Trophoblast cell (in vitro differentiated cells and primary cell): ENCODE measurements at regions not wholly inside any gene's neighbourhood (a gene's known extent, or its start where the extent isn't known, plus 50 kb on each side); places are given as distances from the start of the nearest gene placed in this dataset.

ENCODE experiments used
- DNase-seq, 2 donors: peaks; one replicate each; pipeline ENCODE4 v3.0.0-alpha.2; 2016
- H2AFZ ChIP-seq: 2 replicates; pipeline ENCODE4 v1.6.1; 2013; ENCODE audit warnings: low read length, moderate library complexity, mild to moderate bottlenecking; ENCODE audit not compliant: insufficient read depth, poor library complexity
- H2AK5ac ChIP-seq: 2 replicates; pipeline ENCODE4 v1.6.1; 2013; ENCODE audit warnings: mild to moderate bottlenecking, low read length
- H2BK120ac ChIP-seq: 2 replicates; pipeline ENCODE4 v1.6.1; 2013; ENCODE audit warnings: low read length, mild to moderate bottlenecking, moderate library complexity; ENCODE audit not compliant: insufficient read depth, poor library complexity
- H2BK12ac ChIP-seq: 2 replicates; pipeline ENCODE4 v1.6.1; 2013; ENCODE audit warnings: mild to moderate bottlenecking, low read length, moderate library complexity
- H2BK5ac ChIP-seq: 2 replicates; pipeline ENCODE4 v1.6.1; 2013; ENCODE audit warnings: low read length, low read depth, moderate library complexity, mild to moderate bottlenecking; ENCODE audit not compliant: poor library complexity
- H3K14ac ChIP-seq: 2 replicates; pipeline ENCODE4 v1.6.1; 2013; ENCODE audit warnings: mild to moderate bottlenecking, low read length
- H3K18ac ChIP-seq: 2 replicates; pipeline ENCODE4 v1.6.1; 2013; ENCODE audit warnings: mild to moderate bottlenecking, low read length
- H3K23ac ChIP-seq: 2 replicates; pipeline ENCODE4 v1.6.1; 2013; ENCODE audit warnings: low read length
- H3K27ac ChIP-seq: 2 replicates; pipeline ENCODE4 v1.5.1; 2013; ENCODE audit warnings: low read depth, mild to moderate bottlenecking, inconsistent platforms, low read length, moderate library complexity
- H3K27me3 ChIP-seq: 2 replicates; pipeline ENCODE4 v1.6.1; 2013; ENCODE audit warnings: inconsistent platforms, mild to moderate bottlenecking, low read length, moderate library complexity; ENCODE audit not compliant: insufficient read depth
- H3K36me3 ChIP-seq, 2 experiments: 1 replicate in 1 of 2; 2 replicates in 1 of 2; pipeline ENCODE4 v1.6.1; 2013; ENCODE audit warnings: low read length in 2 of 2, mild to moderate bottlenecking in 2 of 2, moderate library complexity in 1 of 2; ENCODE audit not compliant: insufficient read depth in 2 of 2, control insufficient read depth in 1 of 2
- H3K4ac ChIP-seq: 2 replicates; pipeline ENCODE4 v1.6.1; 2013; ENCODE audit warnings: low read depth, mild to moderate bottlenecking, low read length, moderate library complexity
- H3K4me1 ChIP-seq, 2 experiments: 1 replicate in 1 of 2; 2 replicates in 1 of 2; pipeline ENCODE4 v1.6.1; 2013; ENCODE audit warnings: low read length in 2 of 2, mild to moderate bottlenecking in 2 of 2, moderate library complexity in 1 of 2; ENCODE audit not compliant: insufficient read depth in 2 of 2, control insufficient read depth in 1 of 2
- H3K4me2 ChIP-seq: 2 replicates; pipeline ENCODE4 v1.6.1; 2013; ENCODE audit warnings: inconsistent platforms, mild to moderate bottlenecking, low read length, moderate library complexity
- H3K4me3 ChIP-seq: 2 replicates; pipeline ENCODE4 v1.5.1; 2013; ENCODE audit warnings: mild to moderate bottlenecking, low read depth, low read length, inconsistent platforms
- H3K79me1 ChIP-seq: one replicate; pipeline ENCODE4 v1.6.1; 2013; ENCODE audit warnings: low read length
- H3K79me2 ChIP-seq: 2 replicates; pipeline ENCODE4 v1.6.1; 2013; ENCODE audit warnings: low read length, mild to moderate bottlenecking; ENCODE audit not compliant: control insufficient read depth, insufficient read depth, poor library complexity
- H3K9ac ChIP-seq: 2 replicates; pipeline ENCODE4 v1.6.1; 2013; ENCODE audit warnings: mild to moderate bottlenecking, low read length
- H3K9me3 ChIP-seq: 2 replicates; pipeline ENCODE4 v1.6.1; 2013; ENCODE audit warnings: low read depth, mild to moderate bottlenecking, control low read depth, inconsistent platforms, low read length; ENCODE audit not compliant: insufficient read depth
- H4K12ac ChIP-seq: 2 replicates; pipeline ENCODE4 v1.6.1; 2013; ENCODE audit warnings: low read depth, mild to moderate bottlenecking, low read length, moderate library complexity
- H4K8ac ChIP-seq: 2 replicates; pipeline ENCODE4 v1.6.1; 2013; ENCODE audit warnings: low read depth, mild to moderate bottlenecking, low read length, moderate library complexity
- H4K91ac ChIP-seq: one replicate; pipeline ENCODE4 v1.6.1; 2013; ENCODE audit warnings: low read depth, mild to moderate bottlenecking, low read length, moderate library complexity
- WGBS: extraction: QIAGEN DNeasy Blood & Tissue Kit; methylation state at CpG from one replicate; pipeline ENCODE4 v1.1.7; 2013; ENCODE audit warnings: missing lambda C conversion rate; ENCODE audit not compliant: insufficient read length, insufficient coverage; ENCODE audit errors: extremely low coverage; 5-methylcytosine and 5-hydroxymethylcytosine counted together

DNA sequence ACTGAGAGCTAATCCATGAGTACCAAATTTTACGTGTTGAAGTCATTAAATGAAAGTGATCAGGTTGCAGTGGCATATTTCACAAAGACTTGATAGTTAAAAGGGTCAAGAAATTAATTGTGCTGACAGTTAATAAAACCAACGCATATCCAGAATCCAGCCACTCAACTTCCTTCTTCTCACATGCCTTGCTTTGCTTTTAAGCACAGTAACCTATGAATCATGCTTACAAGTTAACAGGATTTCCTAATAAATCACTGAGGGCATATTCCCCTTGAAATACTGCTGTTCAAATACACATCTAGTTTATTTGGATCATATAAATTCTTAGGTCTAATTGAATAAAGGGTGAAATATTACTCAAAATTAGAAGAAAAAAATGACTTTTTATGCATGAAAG lies 801.5 kb upstream of the EPHA6 start:
- H3K27ac ChIP-seq: no peak overlapping the region
- no peak overlapping the region for H3K18ac ChIP-seq
- no peak overlapping the region for H4K8ac ChIP-seq
- H3K14ac ChIP-seq: no peak overlapping the region
- no peak overlapping the region for H2AK5ac ChIP-seq
- H3K4me3 ChIP-seq: no peak overlapping the region
- H4K12ac ChIP-seq: no peak overlapping the region
- H3K27me3 ChIP-seq: no peaks in the 10 kb centered on the region
- no peaks in the 10 kb centered on the region for H3K79me1 ChIP-seq
- no peaks in the 10 kb centered on the region for H3K79me2 ChIP-seq
- H3K4me1 ChIP-seq: no peaks in the 10 kb centered on the region
- no peak overlapping the region for H2AFZ ChIP-seq
- DNase-seq: no peak
- H2BK120ac ChIP-seq: no peak overlapping the region
- no peak overlapping the region for H3K4ac ChIP-seq
- H4K91ac ChIP-seq: no peak overlapping the region
- no peak overlapping the region for H3K9ac ChIP-seq
- H2BK5ac ChIP-seq: no peak overlapping the region
- WGBS: no CpG with 5 or more reads among the region's 2 CpGs
- no peak overlapping the region for H3K23ac ChIP-seq
- H3K36me3 ChIP-seq: no peaks in the 10 kb centered on the region
- H3K9me3 ChIP-seq: no peaks in the 10 kb centered on the region
- H2BK12ac ChIP-seq: no peak overlapping the region
- H3K4me2 ChIP-seq: no peak overlapping the region

GRCh38 chr3:96017556-96017955 lies 796.8 kb upstream of the EPHA6 start:
- H3K79me2 ChIP-seq: no peaks in the 10 kb centered on the region
- no peak overlapping the region for H2BK12ac ChIP-seq
- no peak overlapping the region for H2AFZ ChIP-seq
- no peak overlapping the region for H2BK120ac ChIP-seq
- H2AK5ac ChIP-seq: no peak overlapping the region
- H3K9ac ChIP-seq: no peak overlapping the region
- no peak overlapping the region for H4K12ac ChIP-seq
- no peak overlapping the region for H2BK5ac ChIP-seq
- H3K14ac ChIP-seq: no peak overlapping the region
- no peaks in the 10 kb centered on the region for H3K4me1 ChIP-seq
- H3K4me3 ChIP-seq: no peak overlapping the region
- no peak overlapping the region for H3K18ac ChIP-seq
- no peak overlapping the region for H3K4ac ChIP-seq
- WGBS: no CpG with 5 or more reads among the region's 3 CpGs
- H3K23ac ChIP-seq: no peak overlapping the region
- H3K27ac ChIP-seq: no peak overlapping the region
- DNase-seq: no peak
- no peaks in the 10 kb centered on the region for H3K79me1 ChIP-seq
- H3K9me3 ChIP-seq: no peaks in the 10 kb centered on the region
- no peaks in the 10 kb centered on the region for H3K36me3 ChIP-seq
- H3K27me3 ChIP-seq: no peaks in the 10 kb centered on the region
- H4K91ac ChIP-seq: no peak overlapping the region
- H3K4me2 ChIP-seq: no peak overlapping the region
- no peak overlapping the region for H4K8ac ChIP-seq

- H3K9me3 ChIP-seq: no peaks in the 10 kb centered on the region
- H3K27ac ChIP-seq: no peak overlapping the region
- no peak overlapping the region for H2BK12ac ChIP-seq
- H3K9ac ChIP-seq: no peak overlapping the region
- no peaks in the 10 kb centered on the region for H3K4me1 ChIP-seq
- H3K79me1 ChIP-seq: no peaks in the 10 kb centered on the region
- no CpG with 5 or more reads among the region's 2 CpGs for WGBS
- no peak overlapping the region for H3K14ac ChIP-seq
- H2BK5ac ChIP-seq: no peak overlapping the region
- H2AK5ac ChIP-seq: no peak overlapping the region
- H4K12ac ChIP-seq: no peak overlapping the region
- H3K36me3 ChIP-seq: no peaks in the 10 kb centered on the region
- H3K23ac ChIP-seq: no peak overlapping the region
- no peak overlapping the region for H4K91ac ChIP-seq
- H2AFZ ChIP-seq: no peak overlapping the region
- no peak overlapping the region for H3K4me2 ChIP-seq
- H3K18ac ChIP-seq: no peak overlapping the region
- no peak overlapping the region for H3K4ac ChIP-seq
- H2BK120ac ChIP-seq: no peak overlapping the region
- H3K27me3 ChIP-seq: no peaks in the 10 kb centered on the region
- H4K8ac ChIP-seq: no peak overlapping the region
- no peak for DNase-seq
- H3K4me3 ChIP-seq: no peak overlapping the region
- H3K79me2 ChIP-seq: no peaks in the 10 kb centered on the region
These were observed 791.7 kb upstream of the EPHA6 start for GRCh38 chr3:96022676-96023075.

GRCh38 chr3:96027718-96028117 lies 786.7 kb upstream of the EPHA6 start:
- Histone ChIP-seq H3K79me1 (no peaks in the 10 kb centered on the region), H4K91ac (no peak overlapping the region), H2BK120ac (no peak overlapping the region), H3K4me3 (no peak overlapping the region), H3K18ac (no peak overlapping the region), H4K8ac (no peak overlapping the region), H3K27me3 (no peaks in the 10 kb centered on the region), H4K12ac (no peak overlapping the region), H3K9me3 (peaks cover 1% of the 10 kb centered on the region), H3K36me3 (no peaks in the 10 kb centered on the region), H2BK5ac (no peak overlapping the region), H3K9ac (no peak overlapping the region), H3K4me2 (no peak overlapping the region), H3K14ac (no peak overlapping the region), H3K4ac (no peak overlapping the region), H3K79me2 (no peaks in the 10 kb centered on the region), H3K27ac (no peak overlapping the region), H2AFZ (no peak overlapping the region), H2AK5ac (no peak overlapping the region), H3K23ac (no peak overlapping the region), H3K4me1 (no peaks in the 10 kb centered on the region), H2BK12ac (no peak overlapping the region)
- no CpG with 5 or more reads among the region's 2 CpGs for WGBS
- no peak for DNase-seq

- no peaks in the 10 kb centered on the region for H3K9me3 ChIP-seq
- no peaks in the 10 kb centered on the region for H3K36me3 ChIP-seq
- H3K27ac ChIP-seq: no peak overlapping the region
- H3K4me3 ChIP-seq: no peak overlapping the region
- H4K91ac ChIP-seq: no peak overlapping the region
- no peak overlapping the region for H2AFZ ChIP-seq
- no peaks in the 10 kb centered on the region for H3K4me1 ChIP-seq
- no peak overlapping the region for H3K18ac ChIP-seq
- no peak overlapping the region for H3K4ac ChIP-seq
- H2AK5ac ChIP-seq: no peak overlapping the region
- no peak overlapping the region for H3K4me2 ChIP-seq
- no peak overlapping the region for H2BK120ac ChIP-seq
- H3K79me2 ChIP-seq: no peaks in the 10 kb centered on the region
- H4K8ac ChIP-seq: no peak overlapping the region
- no peak overlapping the region for H3K9ac ChIP-seq
- no peaks in the 10 kb centered on the region for H3K27me3 ChIP-seq
- peak in 1 of 2 donors; percentile 2 for DNase-seq
- no peak overlapping the region for H3K23ac ChIP-seq
- no peaks in the 10 kb centered on the region for H3K79me1 ChIP-seq
- H4K12ac ChIP-seq: no peak overlapping the region
- no peak overlapping the region for H3K14ac ChIP-seq
- no peak overlapping the region for H2BK12ac ChIP-seq
- H2BK5ac ChIP-seq: no peak overlapping the region
These were observed 774.8 kb upstream of the EPHA6 start for GRCh38 chr3:96039632-96040031.
